Gastrocnemius medialis (tissue), 4 donors: ENCODE measurements at regions not wholly inside any gene's neighbourhood (a gene's known extent, or its start where the extent isn't known, plus 50 kb on each side); places are given as distances from the start of the nearest gene placed in this dataset.

ENCODE experiments used
- ATAC-seq, 2 donors: fragments of 150-250 bp; one replicate each; pipeline ENCODE4 v1.9.1; 2016
- DNase-seq, 2 donors: peaks; one replicate each; pipeline ENCODE4 v3.0.0-alpha.2; 2019
- H3K27ac ChIP-seq, 4 donors: fragments of 200-600 bp; sonication (generic); 1 replicate in 1 of 4; 2 replicates in 3 of 4; pipeline ENCODE4 v1.5.1; 2016 to 2018; ENCODE audit warnings: mild to moderate bottlenecking in 2 of 4, moderate library complexity in 1 of 4
- H3K27me3 ChIP-seq, 3 donors: fragments of 200-600 bp; sonication (generic) in 2 of 3; 1 replicate in 1 of 3; 2 replicates in 2 of 3; pipeline versions ENCODE4 v1.5.1 to v1.6.0; 2016 to 2019; ENCODE audit warnings: mild to moderate bottlenecking in 1 of 3, moderate library complexity in 1 of 3
- H3K36me3 ChIP-seq, 2 donors: fragments of 200-600 bp; sonication (generic) in 1 of 2; one replicate each; pipeline ENCODE4 v1.5.1; 2017 to 2018
- H3K4me1 ChIP-seq, 2 donors: fragments of 200-600 bp; sonication (generic) in 1 of 2; one replicate each; pipeline ENCODE4 v1.5.1; 2016 to 2017; ENCODE audit warnings: mild to moderate bottlenecking in 2 of 2
- H3K4me3 ChIP-seq, 4 donors: fragments of 200-600 bp; sonication (generic) in 3 of 4; 1 replicate in 1 of 4; 2 replicates in 3 of 4; pipeline ENCODE4 v1.5.1; 2016 to 2019; ENCODE audit warnings: mild to moderate bottlenecking in 2 of 4
- H3K9me3 ChIP-seq, 3 donors: fragments of 200-600 bp; sonication (generic) in 2 of 3; 1 replicate in 1 of 3; 2 replicates in 2 of 3; pipeline ENCODE4 v1.5.1; 2016 to 2019
- CTCF ChIP-seq, 5 experiments: fragments of 450-650 bp in 3 of 5; fragments of 200-600 bp in 2 of 5; sonication (generic) in 2 of 5; IDR thresholded peaks in 4 of 5; conservative IDR thresholded peaks in 1 of 5; 1 replicate in 4 of 5; 2 replicates in 1 of 5; pipeline ENCODE4 v1.5.1; 2016 to 2019; ENCODE audit warnings: antibody characterized with exemption in 5 of 5, mild to moderate bottlenecking in 3 of 5, moderate library complexity in 3 of 5
- POLR2A ChIP-seq, 2 donors: fragments of 450-650 bp; IDR thresholded peaks; one replicate each; pipeline ENCODE4 v1.6.1; 2017; ENCODE audit warnings: antibody characterized with exemption in 2 of 2, mild to moderate bottlenecking in 2 of 2, moderate library complexity in 2 of 2
- in situ Hi-C, 4 donors: fragments of 200-750 bp; cut with MboI; loops; one replicate each; pipeline versions ENCODE4 v1.15.0 to v1.8.0; 2017; ENCODE audit warnings: low sequenced_read_pairs in 4 of 4
- intact Hi-C: fragments of 100-400 bp; cut with DNase I; formaldehyde crosslinking; loops from one replicate; pipeline ENCODE4 v1.15.1; 2023; ENCODE audit warnings: low total_unique reads

- in situ Hi-C loops = no loop called here
- no peaks in the 10 kb centered on the region for H3K36me3 ChIP-seq
- TF ChIP-seq CTCF (IDR thresholded peaks at IDR 0.05 in 4 of 5, conservative IDR thresholded peaks at IDR 0.05 in 1 of 5) = no peak
- TF ChIP-seq POLR2A (IDR thresholded peaks at IDR 0.05) = no peak
- no peaks in the 10 kb centered on the region for H3K4me1 ChIP-seq
- no peaks in the 10 kb centered on the region for H3K27me3 ChIP-seq
- intact Hi-C loops = no loop called here
- no peaks in the 10 kb centered on the region for H3K9me3 ChIP-seq
- no peak overlapping the region for H3K27ac ChIP-seq
- DNase-seq (no peak), ATAC-seq (no peak)
- no peak overlapping the region for H3K4me3 ChIP-seq
These were observed 309.0 kb downstream of the VRK1 start for GRCh38 chr14:97106166-97106565.

GRCh38 chr14:97106609-97107008 is 309.4 kb downstream of the VRK1 start:
- no peak for ATAC-seq
- Histone ChIP-seq H3K36me3 (no peaks in the 10 kb centered on the region), H3K27ac (no peak overlapping the region), H3K4me3 (no peak overlapping the region), H3K4me1 (no peaks in the 10 kb centered on the region), H3K9me3 (no peaks in the 10 kb centered on the region), H3K27me3 (no peaks in the 10 kb centered on the region)
- DNase-seq = no peak
- in situ Hi-C loops (no loop called here), intact Hi-C loops (no loop called here)
- TF ChIP-seq CTCF (IDR thresholded peaks at IDR 0.05 in 4 of 5, conservative IDR thresholded peaks at IDR 0.05 in 1 of 5) = no peak
- TF ChIP-seq POLR2A (IDR thresholded peaks at IDR 0.05) = no peak

GRCh38 chr14:97107080-97107479 is 309.9 kb downstream of the VRK1 start:
- H3K36me3 ChIP-seq = no peaks in the 10 kb centered on the region
- in situ Hi-C loops = no loop called here
- no peaks in the 10 kb centered on the region for H3K27me3 ChIP-seq
- no peak overlapping the region for H3K4me3 ChIP-seq
- no peaks in the 10 kb centered on the region for H3K4me1 ChIP-seq
- no peak overlapping the region for H3K27ac ChIP-seq
- H3K9me3 ChIP-seq = no peaks in the 10 kb centered on the region
- no peak for DNase-seq
- no peak for ATAC-seq
- no peak for TF ChIP-seq CTCF (IDR thresholded peaks at IDR 0.05 in 4 of 5, conservative IDR thresholded peaks at IDR 0.05 in 1 of 5)
- TF ChIP-seq POLR2A (IDR thresholded peaks at IDR 0.05) = no peak
- intact Hi-C loops = no loop called here

GRCh38 chr14:97107760-97108159 is 310.6 kb downstream of the VRK1 start:
- H3K4me3 ChIP-seq = no peak overlapping the region
- in situ Hi-C loops (no loop called here), intact Hi-C loops (no loop called here)
- ATAC-seq (no peak), DNase-seq (no peak)
- H3K9me3 ChIP-seq = no peaks in the 10 kb centered on the region
- H3K4me1 ChIP-seq = no peaks in the 10 kb centered on the region
- no peak overlapping the region for H3K27ac ChIP-seq
- no peaks in the 10 kb centered on the region for H3K27me3 ChIP-seq
- H3K36me3 ChIP-seq = no peaks in the 10 kb centered on the region
- TF ChIP-seq CTCF (IDR thresholded peaks at IDR 0.05 in 4 of 5, conservative IDR thresholded peaks at IDR 0.05 in 1 of 5) = no peak
- TF ChIP-seq POLR2A (IDR thresholded peaks at IDR 0.05) = no peak

GRCh38 chr14:97109234-97109633 is 312.1 kb downstream of the VRK1 start:
- Histone ChIP-seq H3K4me1 (no peaks in the 10 kb centered on the region), H3K9me3 (no peaks in the 10 kb centered on the region), H3K27ac (no peak overlapping the region), H3K27me3 (no peaks in the 10 kb centered on the region), H3K4me3 (no peak overlapping the region), H3K36me3 (no peaks in the 10 kb centered on the region)
- intact Hi-C loops (no loop called here), in situ Hi-C loops (no loop called here)
- DNase-seq = no peak
- TF ChIP-seq CTCF (IDR thresholded peaks at IDR 0.05 in 4 of 5, conservative IDR thresholded peaks at IDR 0.05 in 1 of 5) (no peak), POLR2A (IDR thresholded peaks at IDR 0.05) (no peak)
- ATAC-seq = no peak
